Urinary bladder (tissue), 3 donors: ENCODE measurements at regions not wholly inside any gene's neighbourhood (a gene's known extent, or its start where the extent isn't known, plus 50 kb on each side); places are given as distances from the start of the nearest gene placed in this dataset.
"Not testable (repeated sequence)": the region's sequence is repeated elsewhere in the genome, so short reads cannot be mapped to it uniquely, and the experiment has no call there.

Source experiments
- DNase-seq: peaks from one replicate; pipeline ENCODE4 v3.0.0-alpha.2; 2015; ENCODE audit errors: extremely low spot score
- H3K27ac ChIP-seq: one replicate; pipeline ENCODE4 v1.5.1; 2013; ENCODE audit warnings: low read depth, mild to moderate bottlenecking, moderate library complexity
- H3K36me3 ChIP-seq: one replicate; pipeline ENCODE4 v1.6.1; 2013; ENCODE audit warnings: mild to moderate bottlenecking, moderate library complexity; ENCODE audit not compliant: insufficient read depth
- H3K4me1 ChIP-seq: one replicate; pipeline ENCODE4 v1.6.1; 2013; ENCODE audit warnings: mild to moderate bottlenecking, moderate library complexity; ENCODE audit not compliant: insufficient read depth
- H3K4me3 ChIP-seq: one replicate; pipeline ENCODE4 v1.5.1; 2013; ENCODE audit warnings: low read depth, low read length
- WGBS: extraction: QIAGEN DNeasy Blood & Tissue Kit; methylation state at CpG from one replicate; pipeline ENCODE4 v1.1.7; 2013; 5-methylcytosine and 5-hydroxymethylcytosine counted together
- donor health status: healthy with polysubstance abuse.
- donor health status: healthy.

- no peaks in the 10 kb centered on the region for H3K36me3 ChIP-seq
- no peak for DNase-seq
- no peaks in the 10 kb centered on the region for H3K4me1 ChIP-seq
- no peak overlapping the region for H3K27ac ChIP-seq
- WGBS = 68% methylated on average over 7 of the region's 7 CpGs
- no peak overlapping the region for H3K4me3 ChIP-seq
Observed at GRCh38 chr12:47361389-47362021, 281.7 kb upstream of the AMIGO2 start.

- Histone ChIP-seq H3K27ac (no peak overlapping the region), H3K4me3 (no peak overlapping the region), H3K4me1 (no peaks in the 10 kb centered on the region), H3K36me3 (no peaks in the 10 kb centered on the region)
- 38% methylated on average over 4 of the region's 4 CpGs for WGBS
- DNase-seq = no peak
Observed at GRCh38 chr12:47360771-47361388, 281.1 kb upstream of the AMIGO2 start.

GRCh38 chr12:47360093-47360480 lies 280.3 kb upstream of the AMIGO2 start:
- WGBS = 78% methylated on average over 1 of the region's 1 CpG
- H3K36me3 ChIP-seq = no peaks in the 10 kb centered on the region
- no peak overlapping the region for H3K4me3 ChIP-seq
- H3K27ac ChIP-seq = no peak overlapping the region
- DNase-seq = no peak
- no peaks in the 10 kb centered on the region for H3K4me1 ChIP-seq

DNA sequence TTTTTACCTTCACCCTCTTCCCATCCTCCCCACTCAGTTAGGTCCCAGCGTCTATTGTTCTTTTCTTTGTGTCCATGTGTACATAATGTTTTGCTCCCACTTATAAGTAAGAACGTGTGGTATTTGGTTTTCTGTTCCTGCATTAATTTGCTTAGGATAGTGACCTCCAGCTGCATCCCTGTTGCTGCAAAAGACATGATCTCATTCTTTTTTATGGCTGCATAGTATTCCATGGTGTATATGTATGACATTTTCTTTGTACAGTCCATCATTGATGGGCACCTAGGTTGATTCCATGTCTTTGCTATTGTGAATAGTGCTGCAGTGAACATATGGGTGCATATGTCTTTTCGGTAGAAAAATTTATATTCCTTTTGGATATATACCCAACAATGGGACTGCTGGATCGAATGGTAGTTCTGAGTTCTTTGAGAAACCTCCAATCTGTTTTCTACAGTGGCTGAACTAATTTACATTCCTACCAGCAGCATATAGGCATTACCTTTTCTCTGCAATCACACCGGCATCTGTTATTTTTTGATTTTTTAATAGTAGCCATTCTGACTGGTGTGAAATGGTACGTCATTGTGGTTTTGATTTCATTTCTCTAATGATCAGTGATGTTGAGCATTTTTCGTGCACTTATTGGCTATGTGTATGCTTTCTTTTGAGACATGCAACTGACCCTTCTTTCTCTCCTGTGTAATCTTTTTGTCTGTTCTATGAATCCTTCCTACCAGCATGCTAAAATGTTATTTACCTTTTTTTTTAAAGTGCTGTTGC lies 279.7 kb upstream of the AMIGO2 start:
- Histone ChIP-seq H3K4me3 (no peak overlapping the region), H3K36me3 (no peaks in the 10 kb centered on the region), H3K27ac (no peak overlapping the region), H3K4me1 (no peaks in the 10 kb centered on the region)
- WGBS = 94% methylated on average over 7 of the region's 7 CpGs
- DNase-seq = no peak

- 87% methylated on average over 8 of the region's 8 CpGs for WGBS
- H3K36me3 ChIP-seq, H3K27ac ChIP-seq, H3K4me1 ChIP-seq, H3K4me3 ChIP-seq, DNase-seq: not testable (repeated sequence)
Observed at GRCh38 chr12:47357006-47357405, 277.2 kb upstream of the AMIGO2 start.

- no peaks in the 10 kb centered on the region for H3K36me3 ChIP-seq
- H3K4me3 ChIP-seq = no peak overlapping the region
- DNase-seq = no peak
- 59% methylated on average over 3 of the region's 3 CpGs for WGBS
- no peak overlapping the region for H3K27ac ChIP-seq
- no peaks in the 10 kb centered on the region for H3K4me1 ChIP-seq
Observed at GRCh38 chr12:47356129-47356700, 276.5 kb upstream of the AMIGO2 start.

GRCh38 chr12:47353508-47353907 lies 273.7 kb upstream of the AMIGO2 start:
- Histone ChIP-seq H3K27ac (no peak overlapping the region), H3K4me3 (no peak overlapping the region), H3K4me1 (no peaks in the 10 kb centered on the region), H3K36me3 (no peaks in the 10 kb centered on the region)
- WGBS = 74% methylated on average over 6 of the region's 6 CpGs
- no peak for DNase-seq

DNA sequence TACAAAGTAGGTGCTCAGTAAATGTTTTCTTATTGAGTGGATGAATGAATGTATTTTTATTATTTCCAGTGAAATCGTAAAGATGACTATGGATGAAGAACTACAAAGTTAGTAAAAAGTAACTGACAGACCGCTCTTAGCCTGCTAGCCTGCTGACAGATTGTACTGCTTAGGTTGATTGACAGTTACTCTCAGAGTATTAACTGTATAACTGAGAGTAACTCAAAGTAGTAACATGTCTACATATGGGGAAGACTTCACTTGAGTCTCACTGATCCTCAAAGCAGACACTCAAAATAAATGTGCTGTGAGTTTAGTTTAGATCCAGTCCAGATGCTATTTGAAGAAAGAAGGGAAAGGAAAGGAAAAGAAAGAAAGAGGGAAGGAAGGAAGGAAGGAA lies 272.3 kb upstream of the AMIGO2 start:
- DNase-seq = no peak
- WGBS = 94% methylated on average over 2 of the region's 2 CpGs

DNA sequence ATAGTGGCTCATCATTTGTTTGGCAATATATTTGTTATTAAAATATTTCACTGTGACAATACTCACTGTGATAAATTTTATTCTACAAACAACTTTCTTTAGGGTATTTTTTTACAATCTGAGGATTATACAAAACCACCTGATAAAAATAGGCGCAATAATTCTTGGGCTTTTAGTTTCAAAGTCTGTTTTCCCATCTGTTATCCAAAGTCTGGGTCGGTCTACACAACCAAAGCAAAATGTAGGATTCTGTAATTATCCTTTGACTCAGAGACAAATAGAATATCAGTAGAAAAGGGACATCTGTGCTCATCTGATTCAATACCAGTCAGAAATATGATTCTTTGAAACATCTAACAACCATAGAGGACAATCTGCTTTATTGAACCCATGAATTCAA lies 271.8 kb upstream of the AMIGO2 start:
- no peaks in the 10 kb centered on the region for H3K4me1 ChIP-seq
- 91% methylated on average over 2 of the region's 2 CpGs for WGBS
- no peak overlapping the region for H3K27ac ChIP-seq
- no peak overlapping the region for H3K4me3 ChIP-seq
- no peaks in the 10 kb centered on the region for H3K36me3 ChIP-seq
- no peak for DNase-seq

More for the DNA sequence above, 272.3 kb upstream of the AMIGO2 start:
- Histone ChIP-seq H3K4me1 (no peaks in the 10 kb centered on the region), H3K36me3 (no peaks in the 10 kb centered on the region), H3K27ac (no peak overlapping the region), H3K4me3 (no peak overlapping the region)

- no peak for DNase-seq
- no peaks in the 10 kb centered on the region for H3K36me3 ChIP-seq
- H3K4me3 ChIP-seq = no peak overlapping the region
- H3K4me1 ChIP-seq = no peaks in the 10 kb centered on the region
- no peak overlapping the region for H3K27ac ChIP-seq
Observed at GRCh38 chr12:47350062-47350408, 270.3 kb upstream of the AMIGO2 start.

GRCh38 chr12:47349137-47350061 lies 269.6 kb upstream of the AMIGO2 start:
- Histone ChIP-seq H3K4me3 (no peak overlapping the region), H3K36me3 (no peaks in the 10 kb centered on the region), H3K4me1 (no peaks in the 10 kb centered on the region), H3K27ac (no peak overlapping the region)
- 75% methylated on average over 5 of the region's 5 CpGs for WGBS
- DNase-seq = no peak

DNA sequence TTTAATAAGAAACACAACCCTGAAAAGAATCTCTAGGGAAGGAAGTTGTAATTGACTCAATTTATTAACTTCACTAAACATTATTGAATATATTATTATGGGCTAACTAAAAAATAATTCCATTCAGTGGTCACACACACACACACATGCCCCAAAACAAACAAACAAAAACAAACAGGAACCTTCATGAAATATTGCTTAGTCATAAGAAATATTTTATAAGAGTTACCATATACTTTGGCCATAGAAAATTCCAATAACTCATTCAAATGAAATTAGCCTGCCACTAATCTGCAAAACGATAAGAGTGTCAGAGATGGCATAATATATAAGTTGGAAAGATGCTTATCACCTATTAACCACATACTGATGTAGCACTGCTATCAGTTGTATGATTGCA lies 268.4 kb upstream of the AMIGO2 start:
- H3K4me1 ChIP-seq = no peaks in the 10 kb centered on the region
- H3K4me3 ChIP-seq = no peak overlapping the region
- no peak overlapping the region for H3K27ac ChIP-seq
- DNase-seq = no peak
- 69% methylated on average over 1 of the region's 1 CpG for WGBS
- H3K36me3 ChIP-seq = no peaks in the 10 kb centered on the region

DNA sequence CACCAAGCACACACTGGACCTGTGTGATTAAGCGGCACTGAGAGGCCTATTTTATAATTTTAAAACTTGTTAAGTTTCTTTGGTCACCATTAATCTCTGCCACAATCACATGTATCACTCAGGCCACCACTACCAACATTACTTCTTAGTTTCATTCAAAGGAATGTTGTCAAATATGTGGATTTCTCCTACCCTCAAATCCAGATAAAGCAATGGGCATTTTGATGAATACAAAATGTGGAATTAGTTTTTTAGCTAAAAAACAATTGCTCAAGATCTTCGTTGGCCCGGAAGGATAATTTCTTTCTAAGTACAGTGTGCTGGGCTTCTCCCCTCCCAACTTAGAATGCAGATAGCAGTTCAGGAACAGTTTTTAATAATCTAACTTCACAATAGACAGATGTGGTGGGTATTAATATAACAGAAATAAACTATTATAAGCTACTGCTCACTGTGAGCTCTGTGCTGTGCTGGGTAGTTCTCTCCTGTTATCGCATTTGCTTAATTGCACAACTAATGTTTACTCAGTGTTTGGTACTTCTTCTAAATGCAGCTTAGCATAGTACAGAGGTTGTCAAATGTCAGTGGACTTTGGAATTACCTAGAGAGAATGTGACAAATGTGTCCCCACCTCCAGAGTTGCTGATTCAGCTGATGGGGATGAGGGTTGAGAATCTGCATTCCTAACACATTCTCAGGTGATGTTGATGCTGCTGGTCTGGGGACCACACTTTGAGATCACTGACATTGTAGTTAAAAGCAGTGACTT lies 266.7 kb upstream of the AMIGO2 start:
- WGBS = 86% methylated on average over 4 of the region's 4 CpGs
- DNase-seq = no peak

More for the DNA sequence above, 266.7 kb upstream of the AMIGO2 start:
- no peak overlapping the region for H3K4me3 ChIP-seq
- H3K36me3 ChIP-seq = no peaks in the 10 kb centered on the region
- no peaks in the 10 kb centered on the region for H3K4me1 ChIP-seq
- H3K27ac ChIP-seq = no peak overlapping the region
